ENCODE measurements at regions not wholly inside any gene's neighbourhood (a gene's known extent, or its start where the extent isn't known, plus 50 kb on each side); places are given as distances from the start of the nearest gene placed in this dataset.
A peak's percentile ranks its signal among the peaks of the same experiment; 100 is the strongest.
"Not testable (repeated sequence)": the region's sequence is repeated elsewhere in the genome, so short reads cannot be mapped to it uniquely, and the experiment has no call there.

GRCh38 chr4:72843466-72843865 lies 226.1 kb downstream of the COX18 start:
- DNase-seq (ENCODE audit: low read depth in 1 of 2, low spot score in 1 of 2) = no peak
- Histone ChIP-seq H3K27ac (replicated peaks) (no peak overlapping the region), H3K27me3 (ENCODE audit: insufficient read depth, poor library complexity, severe bottlenecking) (no peaks in the 10 kb centered on the region), H3K4me3 (replicated peaks; ENCODE audit: insufficient read depth, low read length) (no peak overlapping the region)
- TF ChIP-seq REST (IDR thresholded peaks at IDR 0.05; ENCODE audit: insufficient replicate concordance, low read depth) = no peak
- TF ChIP-seq SPI1 (IDR thresholded peaks at IDR 0.05; ENCODE audit: borderline replicate concordance, low read depth) = no peak
- no peak for TF ChIP-seq GABPA (IDR thresholded peaks at IDR 0.05; ENCODE audit: low read depth)

- TF ChIP-seq SPI1 (IDR thresholded peaks at IDR 0.05; ENCODE audit: borderline replicate concordance, low read depth) (no peak), GABPA (IDR thresholded peaks at IDR 0.05; ENCODE audit: low read depth) (no peak), POLR2AphosphoS5 (IDR thresholded peaks at IDR 0.05; ENCODE audit: low read depth) (no peak)
- no peak overlapping the region for H3K4me3 ChIP-seq (replicated peaks; ENCODE audit: insufficient read depth, low read length)
These were observed 227.2 kb downstream of the COX18 start for GRCh38 chr4:72842323-72842722.

GRCh38 chr4:72840166-72840565 lies 229.3 kb downstream of the COX18 start:
- not testable (repeated sequence) for DNase-seq (ENCODE audit: low read depth in 1 of 2, low spot score in 1 of 2); H3K4me3 ChIP-seq (replicated peaks; ENCODE audit: insufficient read depth, low read length); H3K27ac ChIP-seq (replicated peaks); H3K27me3 ChIP-seq (ENCODE audit: insufficient read depth, poor library complexity, severe bottlenecking)

More at GRCh38 chr4:72842323-72842722, 227.2 kb downstream of the COX18 start:
- Histone ChIP-seq H3K27me3 (ENCODE audit: insufficient read depth, poor library complexity, severe bottlenecking) (no peaks in the 10 kb centered on the region), H3K27ac (replicated peaks) (no peak overlapping the region)
- no peak for DNase-seq (ENCODE audit: low read depth in 1 of 2, low spot score in 1 of 2)

GRCh38 chr4:72828864-72829263 lies 240.7 kb downstream of the COX18 start:
- DNase-seq (ENCODE audit: low read depth in 1 of 2, low spot score in 1 of 2) = no peak
- H3K27ac ChIP-seq (replicated peaks) = no peak overlapping the region
- TF ChIP-seq CTCF (IDR thresholded peaks at IDR 0.05; ENCODE audit: insufficient read depth, low read length) (no peak), POLR2AphosphoS5 (IDR thresholded peaks at IDR 0.05; ENCODE audit: low read depth) (no peak), SPI1 (IDR thresholded peaks at IDR 0.05; ENCODE audit: borderline replicate concordance, low read depth) (no peak), REST (IDR thresholded peaks at IDR 0.05; ENCODE audit: insufficient replicate concordance, low read depth) (no peak), GABPA (IDR thresholded peaks at IDR 0.05; ENCODE audit: low read depth) (no peak)
- H3K27me3 ChIP-seq (ENCODE audit: insufficient read depth, poor library complexity, severe bottlenecking) = no peaks in the 10 kb centered on the region
- H3K4me3 ChIP-seq (replicated peaks; ENCODE audit: insufficient read depth, low read length) = no peak overlapping the region

- H3K4me3 ChIP-seq (replicated peaks; ENCODE audit: insufficient read depth, low read length) = no peak overlapping the region
- TF ChIP-seq SPI1 (IDR thresholded peaks at IDR 0.05; ENCODE audit: borderline replicate concordance, low read depth) = no peak
- TF ChIP-seq CTCF (IDR thresholded peaks at IDR 0.05; ENCODE audit: insufficient read depth, low read length) = no peak
- no peak for TF ChIP-seq GABPA (IDR thresholded peaks at IDR 0.05; ENCODE audit: low read depth)
- TF ChIP-seq POLR2AphosphoS5 (IDR thresholded peaks at IDR 0.05; ENCODE audit: low read depth) = no peak
- TF ChIP-seq REST (IDR thresholded peaks at IDR 0.05; ENCODE audit: insufficient replicate concordance, low read depth) = no peak
- no peaks in the 10 kb centered on the region for H3K27me3 ChIP-seq (ENCODE audit: insufficient read depth, poor library complexity, severe bottlenecking)
- peak overlapping the region; percentile 43; the same call in 1 of the 2 replicates for H3K27ac ChIP-seq (replicated peaks)
- DNase-seq (ENCODE audit: low read depth in 1 of 2, low spot score in 1 of 2) = no peak
These were observed 241.5 kb downstream of the COX18 start for GRCh38 chr4:72827968-72828367.
